GM12873 (cell line): ENCODE measurements at regions not wholly inside any gene's neighbourhood (a gene's known extent, or its start where the extent isn't known, plus 50 kb on each side); places are given as distances from the start of the nearest gene placed in this dataset.

ENCODE experiments used
- CTCF ChIP-seq: IDR thresholded peaks from 2 replicates; pipeline ENCODE4 v1.5.1; 2012; ENCODE audit warnings: low read depth, mild to moderate bottlenecking, moderate library complexity, low read length, control low read depth; ENCODE audit not compliant: insufficient read depth; ENCODE audit errors: missing control alignments

DNA sequence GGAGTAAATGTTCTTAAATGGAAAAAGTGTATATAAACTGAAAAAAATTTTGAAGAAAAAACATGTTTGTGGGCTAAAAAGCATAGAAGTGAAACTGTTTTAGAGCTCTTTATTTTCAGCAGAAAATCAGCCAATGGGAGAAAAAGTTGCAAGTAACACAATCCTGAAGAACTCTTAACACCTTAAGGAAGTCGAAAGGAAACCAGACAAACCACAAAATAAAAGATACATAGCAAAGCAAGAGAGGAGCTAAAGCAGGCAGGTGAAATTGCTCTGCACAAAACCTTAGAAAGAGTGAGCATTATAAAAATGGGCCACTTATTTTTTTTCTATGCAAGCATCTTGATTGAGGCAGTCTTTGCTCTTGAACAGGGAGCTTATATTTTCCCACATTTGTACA, 300.5 kb downstream of the RAP2B start:
- no peak for TF ChIP-seq CTCF

- TF ChIP-seq CTCF: no peak
Measured at GRCh38 chr3:153463895-153464294, 301.9 kb downstream of the RAP2B start.

DNA sequence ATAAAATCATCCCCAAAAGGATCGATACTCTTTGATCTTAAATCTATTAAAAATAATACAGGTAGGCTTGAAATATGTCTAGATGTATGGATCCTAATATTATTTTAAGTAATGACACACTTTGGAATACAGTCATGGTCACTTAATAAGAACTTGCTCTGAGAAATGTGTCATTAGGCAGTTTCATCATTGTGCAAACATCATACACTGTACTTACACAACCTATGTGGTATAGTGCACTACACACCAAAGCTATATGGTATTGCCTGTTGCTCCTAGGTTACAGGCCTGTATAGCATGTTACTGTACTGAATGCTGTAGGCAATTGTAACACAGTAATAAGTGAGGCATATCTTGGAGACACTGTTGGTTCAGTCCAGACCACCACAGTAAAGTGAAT, 307.1 kb downstream of the RAP2B start:
- no peak for TF ChIP-seq CTCF

- no peak for TF ChIP-seq CTCF
Measured at GRCh38 chr3:153484842-153485241, 322.8 kb downstream of the RAP2B start.

- TF ChIP-seq CTCF: no peak
Measured at GRCh38 chr3:153495422-153495821, 333.4 kb downstream of the RAP2B start.

GRCh38 chr3:153502682-153503081, 340.7 kb downstream of the RAP2B start:
- no peak for TF ChIP-seq CTCF

DNA sequence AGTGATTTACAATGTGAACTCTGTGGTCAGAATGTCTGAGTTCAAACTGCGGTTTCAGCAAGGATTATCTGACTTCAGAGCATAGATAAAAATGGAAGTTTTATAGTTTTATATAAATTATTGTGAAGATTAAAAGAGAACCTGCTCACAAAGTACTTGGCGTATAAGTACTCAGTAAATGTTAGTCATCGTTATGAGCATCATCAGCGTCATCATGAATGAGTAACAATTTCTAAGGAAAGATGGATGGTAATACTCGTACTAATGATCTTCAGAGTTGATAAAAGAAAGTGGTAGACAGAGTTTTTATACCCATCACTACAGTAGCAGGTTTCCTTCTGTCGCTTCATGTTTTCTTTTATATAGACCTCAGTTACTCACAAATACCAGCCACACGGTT, 341.8 kb downstream of the RAP2B start:
- TF ChIP-seq CTCF: no peak
